ENCODE measurements at regions not wholly inside any gene's neighbourhood (a gene's known extent, or its start where the extent isn't known, plus 50 kb on each side); places are given as distances from the start of the nearest gene placed in this dataset.

DNA sequence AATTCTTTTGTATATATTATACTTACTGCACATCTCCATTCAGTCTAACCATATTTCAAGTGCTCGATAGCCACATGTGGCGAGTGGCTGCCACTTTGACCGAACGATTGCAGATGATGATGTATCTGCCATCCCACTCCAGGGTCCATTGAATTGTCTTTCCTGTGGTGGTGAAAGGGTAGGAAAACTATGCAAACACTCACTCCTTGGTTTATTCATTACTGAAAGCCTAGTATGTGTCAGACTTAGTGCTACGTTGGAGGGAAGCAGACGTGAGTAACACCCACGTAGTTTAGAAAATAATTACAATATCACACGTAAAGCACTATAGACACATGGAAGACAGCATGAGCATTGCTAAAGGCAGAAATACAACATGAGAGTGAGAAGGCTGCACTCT, 353.7 kb downstream of the CSNK1G3 start:
- Histone ChIP-seq H3K36me3 (ENCODE audit: insufficient read depth, low read length) (no peaks in the 10 kb centered on the region), H3K4me3 (no peak overlapping the region), H3K9ac (ENCODE audit: insufficient read length) (no peak overlapping the region), H3K27ac (no peak overlapping the region), H3K9me3 (ENCODE audit: low read depth, low read length) (no peaks in the 10 kb centered on the region)
- no peak for DNase-seq (ENCODE audit: low read depth, low spot score)
- TF ChIP-seq FOXP2 (optimal IDR thresholded peaks at IDR 0.05; ENCODE audit: control extremely low read depth, extremely low read length, insufficient read depth) (no peak), POLR2AphosphoS5 (IDR thresholded peaks at IDR 0.05; ENCODE audit: borderline replicate concordance, low read depth, low read length) (no peak), EZH2 (IDR thresholded peaks at IDR 0.05) (no peak)

DNA sequence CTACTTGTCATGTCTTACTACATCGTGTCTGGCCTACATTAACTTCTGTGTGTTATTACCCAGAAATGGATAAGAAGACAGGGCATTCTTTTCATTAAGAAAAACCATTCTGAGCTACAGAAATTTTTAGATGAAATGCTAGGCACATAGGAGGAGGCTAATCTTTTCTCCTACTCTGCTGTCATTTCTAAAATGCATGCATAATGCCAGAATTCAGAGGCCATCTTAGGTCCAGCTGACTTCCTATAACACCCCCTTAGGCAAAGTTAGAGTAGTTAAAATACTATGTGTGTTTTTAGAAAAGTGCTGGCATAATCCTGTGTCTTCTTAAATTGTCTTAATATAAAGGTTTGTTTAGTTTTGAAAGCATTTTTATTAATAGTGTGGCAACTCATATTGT, 352.6 kb downstream of the CSNK1G3 start:
- Histone ChIP-seq H3K9ac (ENCODE audit: insufficient read length) (no peak overlapping the region), H3K36me3 (ENCODE audit: insufficient read depth, low read length) (no peaks in the 10 kb centered on the region), H3K27ac (no peak overlapping the region), H3K9me3 (ENCODE audit: low read depth, low read length) (no peaks in the 10 kb centered on the region), H3K4me3 (no peak overlapping the region)
- TF ChIP-seq POLR2AphosphoS5 (IDR thresholded peaks at IDR 0.05; ENCODE audit: borderline replicate concordance, low read depth, low read length) (no peak), FOXP2 (optimal IDR thresholded peaks at IDR 0.05; ENCODE audit: control extremely low read depth, extremely low read length, insufficient read depth) (no peak), EZH2 (IDR thresholded peaks at IDR 0.05) (no peak)
- DNase-seq (ENCODE audit: low read depth, low spot score) = no peak

GRCh38 chr5:123858938-123859337, 347.0 kb downstream of the CSNK1G3 start:
- Histone ChIP-seq H3K4me3 (no peak overlapping the region), H3K9ac (ENCODE audit: insufficient read length) (no peak overlapping the region), H3K9me3 (ENCODE audit: low read depth, low read length) (no peaks in the 10 kb centered on the region), H3K27ac (no peak overlapping the region), H3K36me3 (ENCODE audit: insufficient read depth, low read length) (no peaks in the 10 kb centered on the region)
- no peak for TF ChIP-seq POLR2AphosphoS5 (IDR thresholded peaks at IDR 0.05; ENCODE audit: borderline replicate concordance, low read depth, low read length)
- TF ChIP-seq FOXP2 (optimal IDR thresholded peaks at IDR 0.05; ENCODE audit: control extremely low read depth, extremely low read length, insufficient read depth) = no peak
- TF ChIP-seq EZH2 (IDR thresholded peaks at IDR 0.05) = no peak
- no peak for DNase-seq (ENCODE audit: low read depth, low spot score)

GRCh38 chr5:123856766-123857165, 344.8 kb downstream of the CSNK1G3 start:
- DNase-seq (ENCODE audit: low read depth, low spot score) = no peak
- no peak overlapping the region for H3K27ac ChIP-seq
- no peak overlapping the region for H3K9ac ChIP-seq (ENCODE audit: insufficient read length)
- H3K9me3 ChIP-seq (ENCODE audit: low read depth, low read length) = no peaks in the 10 kb centered on the region
- no peaks in the 10 kb centered on the region for H3K36me3 ChIP-seq (ENCODE audit: insufficient read depth, low read length)
- H3K4me3 ChIP-seq = no peak overlapping the region
- TF ChIP-seq EZH2 (IDR thresholded peaks at IDR 0.05) (no peak), FOXP2 (optimal IDR thresholded peaks at IDR 0.05; ENCODE audit: control extremely low read depth, extremely low read length, insufficient read depth) (no peak), POLR2AphosphoS5 (IDR thresholded peaks at IDR 0.05; ENCODE audit: borderline replicate concordance, low read depth, low read length) (no peak)

DNA sequence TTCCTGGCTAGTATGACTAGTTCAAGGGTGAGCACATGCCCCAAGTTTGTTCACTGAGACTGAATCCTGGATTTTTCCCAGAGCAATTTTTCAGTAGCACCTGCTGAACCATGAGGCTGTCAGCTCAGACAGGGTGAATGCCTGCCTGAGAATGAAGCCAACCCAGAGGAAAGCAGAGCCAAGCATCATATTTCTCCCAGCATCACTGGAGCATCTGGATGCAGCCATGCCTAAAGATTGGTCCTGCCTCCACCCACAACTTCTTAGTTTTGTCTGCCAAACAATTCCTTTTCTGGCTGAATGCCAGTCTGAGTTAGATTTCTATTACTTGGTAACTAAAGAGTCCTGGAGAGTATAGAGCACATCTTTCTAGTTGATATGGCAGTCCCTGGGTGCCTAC, 343.6 kb downstream of the CSNK1G3 start:
- TF ChIP-seq FOXP2 (optimal IDR thresholded peaks at IDR 0.05; ENCODE audit: control extremely low read depth, extremely low read length, insufficient read depth) (no peak), POLR2AphosphoS5 (IDR thresholded peaks at IDR 0.05; ENCODE audit: borderline replicate concordance, low read depth, low read length) (no peak), EZH2 (IDR thresholded peaks at IDR 0.05) (no peak)
- H3K36me3 ChIP-seq (ENCODE audit: insufficient read depth, low read length) = no peaks in the 10 kb centered on the region
- no peak overlapping the region for H3K9ac ChIP-seq (ENCODE audit: insufficient read length)
- no peak overlapping the region for H3K27ac ChIP-seq
- no peaks in the 10 kb centered on the region for H3K9me3 ChIP-seq (ENCODE audit: low read depth, low read length)
- no peak for DNase-seq (ENCODE audit: low read depth, low spot score)
- no peak overlapping the region for H3K4me3 ChIP-seq

GRCh38 chr5:123845356-123846100, 333.6 kb downstream of the CSNK1G3 start:
- no peak for DNase-seq (ENCODE audit: low read depth, low spot score)
- no peak overlapping the region for H3K27ac ChIP-seq
- no peaks in the 10 kb centered on the region for H3K36me3 ChIP-seq (ENCODE audit: insufficient read depth, low read length)
- no peak overlapping the region for H3K9ac ChIP-seq (ENCODE audit: insufficient read length)
- H3K4me3 ChIP-seq = no peak overlapping the region
- no peaks in the 10 kb centered on the region for H3K9me3 ChIP-seq (ENCODE audit: low read depth, low read length)
- TF ChIP-seq FOXP2 (optimal IDR thresholded peaks at IDR 0.05; ENCODE audit: control extremely low read depth, extremely low read length, insufficient read depth) (no peak), EZH2 (IDR thresholded peaks at IDR 0.05) (no peak)

- H3K36me3 ChIP-seq (ENCODE audit: insufficient read depth, low read length) = no peaks in the 10 kb centered on the region
- no peak overlapping the region for H3K27ac ChIP-seq
- DNase-seq (ENCODE audit: low read depth, low spot score) = no peak
- H3K4me3 ChIP-seq = no peak overlapping the region
- H3K9ac ChIP-seq (ENCODE audit: insufficient read length) = no peak overlapping the region
- TF ChIP-seq POLR2AphosphoS5 (IDR thresholded peaks at IDR 0.05; ENCODE audit: borderline replicate concordance, low read depth, low read length) (no peak), EZH2 (IDR thresholded peaks at IDR 0.05) (no peak), FOXP2 (optimal IDR thresholded peaks at IDR 0.05; ENCODE audit: control extremely low read depth, extremely low read length, insufficient read depth) (no peak)
- no peaks in the 10 kb centered on the region for H3K9me3 ChIP-seq (ENCODE audit: low read depth, low read length)
Measured at GRCh38 chr5:123844873-123845272, 332.9 kb downstream of the CSNK1G3 start.

- Histone ChIP-seq H3K27ac (no peak overlapping the region), H3K9ac (ENCODE audit: insufficient read length) (no peak overlapping the region), H3K4me3 (no peak overlapping the region), H3K36me3 (ENCODE audit: insufficient read depth, low read length) (no peaks in the 10 kb centered on the region), H3K9me3 (ENCODE audit: low read depth, low read length) (no peaks in the 10 kb centered on the region)
- no peak for DNase-seq (ENCODE audit: low read depth, low spot score)
- TF ChIP-seq FOXP2 (optimal IDR thresholded peaks at IDR 0.05; ENCODE audit: control extremely low read depth, extremely low read length, insufficient read depth) (no peak), POLR2AphosphoS5 (IDR thresholded peaks at IDR 0.05; ENCODE audit: borderline replicate concordance, low read depth, low read length) (no peak), EZH2 (IDR thresholded peaks at IDR 0.05) (no peak)
Measured at GRCh38 chr5:123835421-123835820, 323.4 kb downstream of the CSNK1G3 start.

- H3K9ac ChIP-seq (ENCODE audit: insufficient read length) = no peak overlapping the region
- no peak for DNase-seq (ENCODE audit: low read depth, low spot score)
- no peak overlapping the region for H3K27ac ChIP-seq
- TF ChIP-seq FOXP2 (optimal IDR thresholded peaks at IDR 0.05; ENCODE audit: control extremely low read depth, extremely low read length, insufficient read depth) = no peak
- no peak overlapping the region for H3K4me3 ChIP-seq
- no peaks in the 10 kb centered on the region for H3K9me3 ChIP-seq (ENCODE audit: low read depth, low read length)
- H3K36me3 ChIP-seq (ENCODE audit: insufficient read depth, low read length) = no peaks in the 10 kb centered on the region
Measured at GRCh38 chr5:123830575-123830974, 318.6 kb downstream of the CSNK1G3 start.
